GM21381 (cell line): ENCODE measurements at regions not wholly inside any gene's neighbourhood (a gene's known extent, or its start where the extent isn't known, plus 50 kb on each side); places are given as distances from the start of the nearest gene placed in this dataset.
A peak's percentile ranks its signal among the peaks of the same experiment; 100 is the strongest.
"Not testable (repeated sequence)": the region's sequence is repeated elsewhere in the genome, so short reads cannot be mapped to it uniquely, and the experiment has no call there.

Source experiments
- ATAC-seq: cut with Tn5 transposase; IDR thresholded peaks from one replicate; pipeline ENCODE4 v1.9.1; 2021; ENCODE audit warnings: mild to moderate bottlenecking, moderate library complexity; ENCODE audit not compliant: unreplicated experiment

- no peak for ATAC-seq
These were observed 133.2 kb downstream of the LARP7 start for GRCh38 chr4:112770114-112770513.

GRCh38 chr4:112775801-112776200 lies 138.9 kb downstream of the LARP7 start:
- no peak for ATAC-seq

- no peak for ATAC-seq
These were observed 139.6 kb downstream of the LARP7 start for GRCh38 chr4:112776535-112776934.

GRCh38 chr4:112778520-112778919 lies 141.6 kb downstream of the LARP7 start:
- ATAC-seq = no peak

- ATAC-seq = no peak
These were observed 156.1 kb downstream of the LARP7 start for GRCh38 chr4:112793033-112793432.

GRCh38 chr4:112800001-112800400 lies 163.1 kb downstream of the LARP7 start:
- no peak for ATAC-seq

- ATAC-seq = no peak
These were observed 164.4 kb downstream of the LARP7 start for GRCh38 chr4:112801341-112801740.

GRCh38 chr4:112802780-112803179 lies 165.8 kb downstream of the LARP7 start:
- no peak for ATAC-seq

- ATAC-seq = no peak
These were observed 170.1 kb downstream of the LARP7 start for GRCh38 chr4:112807083-112807482.

GRCh38 chr4:112808001-112808400 lies 171.1 kb downstream of the LARP7 start:
- no peak for ATAC-seq

GRCh38 chr4:112813790-112814189 lies 176.8 kb downstream of the LARP7 start:
- no peak for ATAC-seq

- ATAC-seq = peak; percentile 96
These were observed 181.1 kb downstream of the LARP7 start for GRCh38 chr4:112817933-112818593.

- ATAC-seq = peak; percentile 28
These were observed 181.6 kb downstream of the LARP7 start for GRCh38 chr4:112818594-112818965.

GRCh38 chr4:112819729-112820128 lies 182.8 kb downstream of the LARP7 start:
- no peak for ATAC-seq

- ATAC-seq = no peak
These were observed 186.2 kb downstream of the LARP7 start for GRCh38 chr4:112823156-112823555.

GRCh38 chr4:112823606-112824005 lies 186.7 kb downstream of the LARP7 start:
- ATAC-seq = no peak

- no peak for ATAC-seq
These were observed 193.9 kb downstream of the LARP7 start for GRCh38 chr4:112830753-112831386.

- no peak for ATAC-seq
These were observed 195.6 kb downstream of the LARP7 start for GRCh38 chr4:112832493-112832892.

- ATAC-seq = no peak
These were observed 200.0 kb downstream of the LARP7 start for GRCh38 chr4:112836895-112837294.

GRCh38 chr4:112838015-112838414 lies 201.1 kb downstream of the LARP7 start:
- not testable (repeated sequence) for ATAC-seq

GRCh38 chr4:112840061-112840460 lies 203.1 kb downstream of the LARP7 start:
- no peak for ATAC-seq

- no peak for ATAC-seq
These were observed 203.7 kb downstream of the LARP7 start for GRCh38 chr4:112840619-112841018.

GRCh38 chr4:112842513-112842912 lies 205.6 kb downstream of the LARP7 start:
- no peak for ATAC-seq
